ENCODE measurements at regions not wholly inside any gene's neighbourhood (a gene's known extent, or its start where the extent isn't known, plus 50 kb on each side); places are given as distances from the start of the nearest gene placed in this dataset.

DNA sequence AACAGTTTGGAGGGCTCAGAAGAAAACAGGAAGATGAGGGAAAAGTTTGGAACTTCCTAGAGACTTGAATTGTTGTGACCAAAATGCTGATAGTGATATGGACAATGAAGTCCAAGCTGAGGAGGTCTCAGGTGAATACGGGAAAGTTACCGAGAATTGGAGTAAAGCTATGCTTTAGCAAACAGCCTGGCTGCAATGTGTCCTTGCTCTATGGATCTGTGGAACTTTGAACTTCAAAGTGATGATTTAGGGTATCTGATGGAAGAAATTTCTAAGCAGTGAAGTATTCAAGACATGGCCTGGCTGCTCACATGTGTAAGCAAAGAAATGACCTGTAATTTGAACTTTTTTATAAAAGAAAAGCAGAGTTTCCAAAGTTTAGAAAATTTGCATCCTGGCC, 240.2 kb upstream of the KLF14 start:
- Histone ChIP-seq H3K27me3 (ENCODE audit: control insufficient read depth, extremely low read depth, insufficient read depth, low read length) (no peaks in the 10 kb centered on the region), H3K79me2 (ENCODE audit: control insufficient read depth, insufficient read depth, low read length) (no peaks in the 10 kb centered on the region), H3K9me1 (ENCODE audit: control insufficient read depth, extremely low read depth, insufficient read depth, low read length) (no peaks in the 10 kb centered on the region), H3K4me3 (ENCODE audit: control insufficient read depth in 2 of 3, extremely low read depth in 1 of 3, insufficient read depth in 2 of 3, low read depth in 1 of 3, low read length in 3 of 3) (no peak overlapping the region), H3K9ac (ENCODE audit: control insufficient read depth, extremely low read depth, insufficient read depth, low read length) (no peak overlapping the region), H3K4me1 (ENCODE audit: control insufficient read depth, extremely low read depth, insufficient read depth, low read length) (no peaks in the 10 kb centered on the region), H3K4me2 (ENCODE audit: control insufficient read depth, extremely low read depth, insufficient read depth, low read depth, low read length) (no peak overlapping the region), H3K9me3 (ENCODE audit: control insufficient read depth, low read depth, low read length) (no peaks in the 10 kb centered on the region), H3K27ac (ENCODE audit: control insufficient read depth, insufficient read depth, low read length) (no peak overlapping the region), H4K20me1 (ENCODE audit: control insufficient read depth, extremely low read depth, insufficient read depth, low read length) (no peaks in the 10 kb centered on the region), H2AFZ (ENCODE audit: control insufficient read depth, low read length) (no peak overlapping the region), H3K36me3 (ENCODE audit: control insufficient read depth in 2 of 2, extremely low read depth in 1 of 2, insufficient read depth in 2 of 2, low read length in 2 of 2) (no peaks in the 10 kb centered on the region)
- dilution Hi-C loops (cut with MboI; ENCODE audit: extremely low pct_ligation_motif_present, low sequenced_read_pairs), result no loop called here
- FAIRE-seq (no peak), DNase-seq (ENCODE audit: low read depth, low spot score) (no peak)
- no peak for TF ChIP-seq EZH2 (IDR thresholded peaks at IDR 0.05; ENCODE audit: low read length)
- TF ChIP-seq, protein P1, sequence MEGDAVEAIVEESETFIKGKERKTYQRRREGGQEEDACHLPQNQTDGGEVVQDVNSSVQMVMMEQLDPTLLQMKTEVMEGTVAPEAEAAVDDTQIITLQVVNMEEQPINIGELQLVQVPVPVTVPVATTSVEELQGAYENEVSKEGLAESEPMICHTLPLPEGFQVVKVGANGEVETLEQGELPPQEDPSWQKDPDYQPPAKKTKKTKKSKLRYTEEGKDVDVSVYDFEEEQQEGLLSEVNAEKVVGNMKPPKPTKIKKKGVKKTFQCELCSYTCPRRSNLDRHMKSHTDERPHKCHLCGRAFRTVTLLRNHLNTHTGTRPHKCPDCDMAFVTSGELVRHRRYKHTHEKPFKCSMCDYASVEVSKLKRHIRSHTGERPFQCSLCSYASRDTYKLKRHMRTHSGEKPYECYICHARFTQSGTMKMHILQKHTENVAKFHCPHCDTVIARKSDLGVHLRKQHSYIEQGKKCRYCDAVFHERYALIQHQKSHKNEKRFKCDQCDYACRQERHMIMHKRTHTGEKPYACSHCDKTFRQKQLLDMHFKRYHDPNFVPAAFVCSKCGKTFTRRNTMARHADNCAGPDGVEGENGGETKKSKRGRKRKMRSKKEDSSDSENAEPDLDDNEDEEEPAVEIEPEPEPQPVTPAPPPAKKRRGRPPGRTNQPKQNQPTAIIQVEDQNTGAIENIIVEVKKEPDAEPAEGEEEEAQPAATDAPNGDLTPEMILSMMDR (optimal IDR thresholded peaks at IDR 0.05 in 1 of 3, IDR thresholded peaks at IDR 0.05 in 1 of 3, conservative IDR thresholded peaks at IDR 0.05 in 1 of 3; ENCODE audit: extremely low read depth in 1 of 3, insufficient read depth in 2 of 3, low read length in 3 of 3), result no peak

DNA sequence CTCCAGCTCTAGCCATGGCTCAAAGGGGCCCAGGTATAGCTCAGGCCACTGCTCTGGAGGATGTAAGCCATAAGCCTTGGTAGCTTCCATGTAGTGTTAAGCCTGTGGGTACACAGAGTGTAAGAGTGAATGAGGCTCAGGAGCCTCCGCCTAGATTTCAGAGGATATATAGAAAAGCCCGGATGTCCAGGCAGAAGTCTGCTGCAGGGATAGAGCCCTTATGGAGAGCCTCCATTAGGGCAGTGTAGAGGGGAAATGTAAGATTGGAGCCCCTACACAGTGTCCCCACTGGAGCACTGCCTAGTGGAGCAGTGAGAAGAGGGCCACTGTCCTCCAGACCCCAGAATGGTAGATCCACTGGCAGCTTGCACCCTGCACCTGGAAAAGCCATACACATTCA, 240.8 kb upstream of the KLF14 start:
- Histone ChIP-seq H3K27ac (ENCODE audit: control insufficient read depth, insufficient read depth, low read length) (no peak overlapping the region), H3K9me3 (ENCODE audit: control insufficient read depth, low read depth, low read length) (no peaks in the 10 kb centered on the region), H4K20me1 (ENCODE audit: control insufficient read depth, extremely low read depth, insufficient read depth, low read length) (no peaks in the 10 kb centered on the region), H3K4me3 (ENCODE audit: control insufficient read depth in 2 of 3, extremely low read depth in 1 of 3, insufficient read depth in 2 of 3, low read depth in 1 of 3, low read length in 3 of 3) (no peak overlapping the region), H2AFZ (ENCODE audit: control insufficient read depth, low read length) (no peak overlapping the region), H3K9me1 (ENCODE audit: control insufficient read depth, extremely low read depth, insufficient read depth, low read length) (no peaks in the 10 kb centered on the region), H3K4me1 (ENCODE audit: control insufficient read depth, extremely low read depth, insufficient read depth, low read length) (no peaks in the 10 kb centered on the region), H3K79me2 (ENCODE audit: control insufficient read depth, insufficient read depth, low read length) (no peaks in the 10 kb centered on the region), H3K27me3 (ENCODE audit: control insufficient read depth, extremely low read depth, insufficient read depth, low read length) (no peaks in the 10 kb centered on the region), H3K9ac (ENCODE audit: control insufficient read depth, extremely low read depth, insufficient read depth, low read length) (no peak overlapping the region), H3K36me3 (ENCODE audit: control insufficient read depth in 2 of 2, extremely low read depth in 1 of 2, insufficient read depth in 2 of 2, low read length in 2 of 2) (peaks cover 0 to 1% of the 10 kb centered on the region in 2 experiments), H3K4me2 (ENCODE audit: control insufficient read depth, extremely low read depth, insufficient read depth, low read depth, low read length) (no peak overlapping the region)
- DNase-seq (ENCODE audit: low read depth, low spot score) (no peak), FAIRE-seq (no peak)
- dilution Hi-C loops (cut with MboI; ENCODE audit: extremely low pct_ligation_motif_present, low sequenced_read_pairs), result no loop called here
- no peak for TF ChIP-seq EZH2 (IDR thresholded peaks at IDR 0.05; ENCODE audit: low read length)
- TF ChIP-seq, protein P1 (optimal IDR thresholded peaks at IDR 0.05 in 1 of 3, IDR thresholded peaks at IDR 0.05 in 1 of 3, conservative IDR thresholded peaks at IDR 0.05 in 1 of 3; ENCODE audit: extremely low read depth in 1 of 3, insufficient read depth in 2 of 3, low read length in 3 of 3), result no peak

All from keratinocyte (primary cell).